ENCODE measurements at regions not wholly inside any gene's neighbourhood (a gene's known extent, or its start where the extent isn't known, plus 50 kb on each side); places are given as distances from the start of the nearest gene placed in this dataset.

- TF ChIP-seq, protein P1, sequence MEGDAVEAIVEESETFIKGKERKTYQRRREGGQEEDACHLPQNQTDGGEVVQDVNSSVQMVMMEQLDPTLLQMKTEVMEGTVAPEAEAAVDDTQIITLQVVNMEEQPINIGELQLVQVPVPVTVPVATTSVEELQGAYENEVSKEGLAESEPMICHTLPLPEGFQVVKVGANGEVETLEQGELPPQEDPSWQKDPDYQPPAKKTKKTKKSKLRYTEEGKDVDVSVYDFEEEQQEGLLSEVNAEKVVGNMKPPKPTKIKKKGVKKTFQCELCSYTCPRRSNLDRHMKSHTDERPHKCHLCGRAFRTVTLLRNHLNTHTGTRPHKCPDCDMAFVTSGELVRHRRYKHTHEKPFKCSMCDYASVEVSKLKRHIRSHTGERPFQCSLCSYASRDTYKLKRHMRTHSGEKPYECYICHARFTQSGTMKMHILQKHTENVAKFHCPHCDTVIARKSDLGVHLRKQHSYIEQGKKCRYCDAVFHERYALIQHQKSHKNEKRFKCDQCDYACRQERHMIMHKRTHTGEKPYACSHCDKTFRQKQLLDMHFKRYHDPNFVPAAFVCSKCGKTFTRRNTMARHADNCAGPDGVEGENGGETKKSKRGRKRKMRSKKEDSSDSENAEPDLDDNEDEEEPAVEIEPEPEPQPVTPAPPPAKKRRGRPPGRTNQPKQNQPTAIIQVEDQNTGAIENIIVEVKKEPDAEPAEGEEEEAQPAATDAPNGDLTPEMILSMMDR (IDR thresholded peaks at IDR 0.05), result no peak
- TF ChIP-seq POLR2A (IDR thresholded peaks at IDR 0.05), result no peak
Observed at GRCh38 chr4:16294455-16294854, 68.2 kb upstream of the TAPT1 start.
